Cardiac muscle cell (in vitro differentiated cells and primary cell): ENCODE measurements at regions not wholly inside any gene's neighbourhood (a gene's known extent, or its start where the extent isn't known, plus 50 kb on each side); places are given as distances from the start of the nearest gene placed in this dataset.

Source experiments
- DNase-seq, 2 donors: peaks; one replicate each; pipeline versions ENCODE4 v3.0.0 to v3.0.0-alpha.2; 2010 to 2017; ENCODE audit warnings: low read depth in 1 of 2, low spot score in 1 of 2
- H3K27ac ChIP-seq: fragments of 200-600 bp; sonication (generic); 2 replicates; pipeline ENCODE4 v1.5.1; 2016
- H3K27me3 ChIP-seq: fragments of 200-600 bp; sonication (generic); 2 replicates; pipeline ENCODE4 v1.6.0; 2016; ENCODE audit warnings: control low read depth
- H3K36me3 ChIP-seq: fragments of 200-600 bp; sonication (generic); 2 replicates; pipeline ENCODE4 v1.5.1; 2016; ENCODE audit warnings: control low read depth
- H3K4me1 ChIP-seq: fragments of 200-600 bp; sonication (generic); 2 replicates; pipeline ENCODE4 v1.8.1; 2017; ENCODE audit warnings: low read depth, mild to moderate bottlenecking, mixed run types
- H3K4me3 ChIP-seq: fragments of 200-600 bp; sonication (generic); 2 replicates; pipeline ENCODE4 v1.5.1; 2016; ENCODE audit warnings: mild to moderate bottlenecking
- H3K9me3 ChIP-seq: fragments of 200-600 bp; sonication (generic); 2 replicates; pipeline ENCODE4 v1.5.1; 2017; ENCODE audit warnings: low read depth, mild to moderate bottlenecking, control low read depth
- CTCF ChIP-seq: IDR thresholded peaks from 2 replicates; pipeline ENCODE4 v1.5.1; 2012; ENCODE audit warnings: low read depth, mild to moderate bottlenecking, low read length

GRCh38 chr18:55934821-55935220, 346.8 kb upstream of the TCF4 start:
- no peak for DNase-seq
- Histone ChIP-seq H3K4me3 (no peak overlapping the region), H3K4me1 (peaks cover 20% of the 10 kb centered on the region), H3K36me3 (no peaks in the 10 kb centered on the region), H3K27ac (no peak overlapping the region), H3K9me3 (no peaks in the 10 kb centered on the region), H3K27me3 (no peaks in the 10 kb centered on the region)
- no peak for TF ChIP-seq CTCF

GRCh38 chr18:55932675-55933074, 344.7 kb upstream of the TCF4 start:
- Histone ChIP-seq H3K4me3 (no peak overlapping the region), H3K4me1 (peaks cover 20% of the 10 kb centered on the region), H3K27me3 (no peaks in the 10 kb centered on the region), H3K36me3 (no peaks in the 10 kb centered on the region), H3K9me3 (no peaks in the 10 kb centered on the region), H3K27ac (peak overlapping the region; percentile 11)
- TF ChIP-seq CTCF, result no peak
- DNase-seq, result peak in 1 of 2 donors; percentile 7

GRCh38 chr18:55927831-55928230, 339.8 kb upstream of the TCF4 start:
- H3K4me3 ChIP-seq, result no peak overlapping the region
- no peaks in the 10 kb centered on the region for H3K27me3 ChIP-seq
- H3K36me3 ChIP-seq, result no peaks in the 10 kb centered on the region
- DNase-seq, result peak in 1 of 2 donors; percentile 21
- no peak for TF ChIP-seq CTCF
- H3K4me1 ChIP-seq, result peaks cover 5% of the 10 kb centered on the region
- no peaks in the 10 kb centered on the region for H3K9me3 ChIP-seq
- H3K27ac ChIP-seq, result no peak overlapping the region

- Histone ChIP-seq H3K27ac (no peak overlapping the region), H3K27me3 (no peaks in the 10 kb centered on the region), H3K4me3 (no peak overlapping the region), H3K4me1 (no peaks in the 10 kb centered on the region), H3K36me3 (no peaks in the 10 kb centered on the region), H3K9me3 (no peaks in the 10 kb centered on the region)
- TF ChIP-seq CTCF, result no peak
- no peak for DNase-seq
Measured at GRCh38 chr18:55925772-55926171, 337.8 kb upstream of the TCF4 start.

- no peak for TF ChIP-seq CTCF
- no peak for DNase-seq
- no peaks in the 10 kb centered on the region for H3K27me3 ChIP-seq
- no peaks in the 10 kb centered on the region for H3K4me1 ChIP-seq
- H3K9me3 ChIP-seq, result no peaks in the 10 kb centered on the region
- no peaks in the 10 kb centered on the region for H3K36me3 ChIP-seq
- no peak overlapping the region for H3K4me3 ChIP-seq
- H3K27ac ChIP-seq, result no peak overlapping the region
Measured at GRCh38 chr18:55920063-55920462, 332.1 kb upstream of the TCF4 start.

- TF ChIP-seq CTCF, result no peak
- Histone ChIP-seq H3K9me3 (no peaks in the 10 kb centered on the region), H3K27ac (no peak overlapping the region), H3K4me1 (no peaks in the 10 kb centered on the region), H3K36me3 (no peaks in the 10 kb centered on the region), H3K4me3 (no peak overlapping the region), H3K27me3 (no peaks in the 10 kb centered on the region)
- DNase-seq, result peak in 1 of 2 donors; percentile 34
Measured at GRCh38 chr18:55918444-55918843, 330.5 kb upstream of the TCF4 start.
